B cell (primary cell): ENCODE measurements at regions not wholly inside any gene's neighbourhood (a gene's known extent, or its start where the extent isn't known, plus 50 kb on each side); places are given as distances from the start of the nearest gene placed in this dataset.

Experiments used
- CTCF ChIP-seq: fragments of 200-600 bp; IDR thresholded peaks from one replicate; pipeline ENCODE4 v1.8.0; 2022; ENCODE audit warnings: antibody characterized with exemption, mild to moderate bottlenecking
- EZH2 ChIP-seq: IDR thresholded peaks from 2 replicates; pipeline ENCODE4 v1.6.1; 2012; ENCODE audit warnings: borderline replicate concordance, low read depth, mild to moderate bottlenecking, moderate library complexity, low read length; ENCODE audit not compliant: insufficient read depth, poor library complexity, severe bottlenecking

- TF ChIP-seq CTCF (no peak), EZH2 (no peak)
These were observed 179.6 kb downstream of the AIPL1 start for GRCh38 chr17:6255322-6255721.
